BE2C (cell line): ENCODE measurements at regions not wholly inside any gene's neighbourhood (a gene's known extent, or its start where the extent isn't known, plus 50 kb on each side); places are given as distances from the start of the nearest gene placed in this dataset.

ENCODE experiments used
- DNase-seq: peaks from one replicate; pipeline ENCODE4 v3.0.0-alpha.2; 2020
- H3K27me3 ChIP-seq: fragments of 250-450 bp; sonication (Bioruptor Pico); 2 replicates; pipeline ENCODE4 v1.5.1; 2020; ENCODE audit warnings: mild to moderate bottlenecking
- H3K36me3 ChIP-seq: fragments of 250-450 bp; sonication (Bioruptor Pico); 2 replicates; pipeline ENCODE4 v1.5.1; 2020; ENCODE audit warnings: mild to moderate bottlenecking
- H3K4me1 ChIP-seq: fragments of 250-450 bp; sonication (Bioruptor Pico); 2 replicates; pipeline ENCODE4 v1.5.1; 2020
- H3K4me3 ChIP-seq: 2 replicates; pipeline ENCODE4 v1.5.1; 2011; ENCODE audit warnings: low read depth, low read length
- H3K9me3 ChIP-seq: fragments of 250-450 bp; sonication (Bioruptor Pico); 2 replicates; pipeline ENCODE4 v1.5.1; 2020
- TF ChIP-seq, protein P1 (sequence below): IDR thresholded peaks from 2 replicates; pipeline ENCODE4 v1.5.1; 2012; ENCODE audit warnings: mild to moderate bottlenecking, low read depth, low read length

DNA sequence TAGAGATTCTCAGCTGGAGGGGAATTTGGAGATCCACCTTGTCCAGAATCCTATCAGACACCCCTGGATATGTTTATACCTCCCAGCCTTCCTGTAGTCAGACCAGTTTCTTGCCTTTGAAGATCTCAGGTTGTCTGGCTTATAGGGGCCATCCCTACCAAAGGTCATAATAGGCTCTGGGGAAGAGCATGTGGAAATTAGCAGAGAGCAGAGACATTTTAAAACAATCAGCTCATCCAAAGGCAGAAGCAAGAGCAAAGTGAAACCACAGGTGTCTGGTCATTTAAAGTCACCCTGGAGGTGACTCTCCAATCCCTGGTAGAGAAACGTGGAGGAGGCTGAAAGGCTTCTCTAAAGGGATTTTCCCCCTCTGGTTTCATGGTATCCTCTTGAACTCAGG is 299.3 kb upstream of the EEF2KMT start:
- no peaks in the 10 kb centered on the region for H3K9me3 ChIP-seq
- H3K4me1 ChIP-seq, result no peaks in the 10 kb centered on the region
- DNase-seq, result no peak
- TF ChIP-seq, protein P1, sequence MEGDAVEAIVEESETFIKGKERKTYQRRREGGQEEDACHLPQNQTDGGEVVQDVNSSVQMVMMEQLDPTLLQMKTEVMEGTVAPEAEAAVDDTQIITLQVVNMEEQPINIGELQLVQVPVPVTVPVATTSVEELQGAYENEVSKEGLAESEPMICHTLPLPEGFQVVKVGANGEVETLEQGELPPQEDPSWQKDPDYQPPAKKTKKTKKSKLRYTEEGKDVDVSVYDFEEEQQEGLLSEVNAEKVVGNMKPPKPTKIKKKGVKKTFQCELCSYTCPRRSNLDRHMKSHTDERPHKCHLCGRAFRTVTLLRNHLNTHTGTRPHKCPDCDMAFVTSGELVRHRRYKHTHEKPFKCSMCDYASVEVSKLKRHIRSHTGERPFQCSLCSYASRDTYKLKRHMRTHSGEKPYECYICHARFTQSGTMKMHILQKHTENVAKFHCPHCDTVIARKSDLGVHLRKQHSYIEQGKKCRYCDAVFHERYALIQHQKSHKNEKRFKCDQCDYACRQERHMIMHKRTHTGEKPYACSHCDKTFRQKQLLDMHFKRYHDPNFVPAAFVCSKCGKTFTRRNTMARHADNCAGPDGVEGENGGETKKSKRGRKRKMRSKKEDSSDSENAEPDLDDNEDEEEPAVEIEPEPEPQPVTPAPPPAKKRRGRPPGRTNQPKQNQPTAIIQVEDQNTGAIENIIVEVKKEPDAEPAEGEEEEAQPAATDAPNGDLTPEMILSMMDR, result no peak
- no peaks in the 10 kb centered on the region for H3K36me3 ChIP-seq
- no peak overlapping the region for H3K4me3 ChIP-seq
- no peaks in the 10 kb centered on the region for H3K27me3 ChIP-seq

DNA sequence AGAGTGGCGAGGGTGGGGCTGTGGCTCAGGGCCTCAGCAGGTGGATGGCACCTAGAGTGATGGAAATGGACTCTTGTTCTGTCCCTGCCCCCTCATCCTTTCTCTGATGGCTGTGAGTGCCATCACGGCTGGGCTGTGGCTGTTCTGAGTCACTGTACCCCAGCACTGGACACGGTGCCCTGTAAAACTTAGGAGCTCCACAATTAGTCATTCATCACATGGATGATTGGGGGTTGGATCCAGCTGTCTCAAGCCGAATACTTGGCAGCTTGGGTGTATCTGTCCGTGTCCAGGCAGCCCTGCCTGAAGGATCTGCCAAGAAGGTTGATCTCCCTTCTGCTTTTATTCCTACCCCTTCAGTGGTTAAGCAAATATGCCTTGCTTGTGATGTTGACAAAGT is 295.5 kb upstream of the EEF2KMT start:
- TF ChIP-seq, protein P1, result no peak
- Histone ChIP-seq H3K4me1 (no peaks in the 10 kb centered on the region), H3K9me3 (no peaks in the 10 kb centered on the region), H3K27me3 (no peaks in the 10 kb centered on the region), H3K36me3 (no peaks in the 10 kb centered on the region), H3K4me3 (no peak overlapping the region)
- DNase-seq, result no peak

DNA sequence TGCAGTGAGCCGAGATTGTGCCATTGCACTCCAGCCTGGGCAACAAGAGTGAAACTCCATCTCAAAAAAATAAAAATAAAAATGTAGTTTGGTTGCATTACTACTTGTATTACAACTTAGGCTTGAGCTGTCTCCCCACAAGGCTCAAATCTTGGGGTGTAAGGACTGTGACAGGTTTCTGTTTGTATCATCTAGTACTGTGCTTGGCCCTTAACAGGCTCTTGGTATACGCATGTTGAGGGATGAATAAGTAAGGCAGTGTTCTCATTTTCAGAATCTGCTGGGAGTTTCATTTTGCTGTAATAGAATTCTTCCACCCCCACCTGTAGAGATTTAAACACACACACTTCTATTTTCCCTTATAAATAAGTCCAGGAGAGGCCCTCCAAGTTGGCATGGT is 289.4 kb upstream of the EEF2KMT start:
- H3K4me1 ChIP-seq, result no peaks in the 10 kb centered on the region
- H3K36me3 ChIP-seq, result no peaks in the 10 kb centered on the region
- no peaks in the 10 kb centered on the region for H3K9me3 ChIP-seq
- TF ChIP-seq, protein P1, result no peak
- no peaks in the 10 kb centered on the region for H3K27me3 ChIP-seq
- H3K4me3 ChIP-seq, result no peak overlapping the region
- no peak for DNase-seq

DNA sequence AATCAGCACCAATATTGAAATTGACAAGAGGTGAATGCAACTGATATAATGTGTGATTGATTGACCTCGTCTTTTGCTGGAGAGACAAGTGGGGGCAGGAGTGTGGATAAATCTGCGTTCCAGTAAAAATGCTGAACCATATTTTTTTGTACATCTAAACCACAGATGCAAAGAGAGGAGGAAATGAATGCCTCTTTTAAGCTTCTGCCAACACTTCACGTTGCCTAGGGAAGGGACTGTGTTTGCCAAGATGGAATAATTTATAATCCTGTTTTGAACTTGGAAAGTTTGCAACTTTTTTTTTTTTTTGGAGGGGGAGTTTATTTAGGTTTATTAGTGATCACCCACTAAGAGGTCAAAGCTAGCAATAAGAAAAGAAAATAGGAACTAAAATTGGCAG is 288.2 kb upstream of the EEF2KMT start:
- no peaks in the 10 kb centered on the region for H3K27me3 ChIP-seq
- peaks cover 7% of the 10 kb centered on the region for H3K4me1 ChIP-seq
- no peak overlapping the region for H3K4me3 ChIP-seq
- no peaks in the 10 kb centered on the region for H3K9me3 ChIP-seq
- no peak for DNase-seq
- TF ChIP-seq, protein P1, result no peak
- no peaks in the 10 kb centered on the region for H3K36me3 ChIP-seq

DNA sequence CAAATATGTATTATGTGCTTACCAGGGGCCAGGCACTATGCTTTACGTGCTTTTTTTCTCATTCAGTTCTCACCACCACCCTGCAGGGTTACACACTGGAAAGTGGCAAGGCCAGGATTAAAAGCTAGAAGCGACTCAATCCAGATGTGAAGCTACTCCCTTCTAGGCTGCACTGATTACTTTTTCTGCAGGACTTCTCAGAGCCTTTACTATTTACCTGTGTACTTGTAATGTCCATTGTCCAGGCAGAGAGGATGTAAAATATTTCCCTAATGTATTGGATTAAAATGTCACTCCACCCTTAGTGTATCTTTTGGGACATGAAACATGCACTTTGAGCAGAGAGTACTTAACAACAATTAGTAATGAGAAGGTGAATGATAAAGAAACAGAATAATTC is 287.5 kb upstream of the EEF2KMT start:
- TF ChIP-seq, protein P1, result no peak
- H3K4me1 ChIP-seq, result peaks cover 7% of the 10 kb centered on the region
- no peak overlapping the region for H3K4me3 ChIP-seq
- no peaks in the 10 kb centered on the region for H3K27me3 ChIP-seq
- no peaks in the 10 kb centered on the region for H3K36me3 ChIP-seq
- no peaks in the 10 kb centered on the region for H3K9me3 ChIP-seq
- no peak for DNase-seq

DNA sequence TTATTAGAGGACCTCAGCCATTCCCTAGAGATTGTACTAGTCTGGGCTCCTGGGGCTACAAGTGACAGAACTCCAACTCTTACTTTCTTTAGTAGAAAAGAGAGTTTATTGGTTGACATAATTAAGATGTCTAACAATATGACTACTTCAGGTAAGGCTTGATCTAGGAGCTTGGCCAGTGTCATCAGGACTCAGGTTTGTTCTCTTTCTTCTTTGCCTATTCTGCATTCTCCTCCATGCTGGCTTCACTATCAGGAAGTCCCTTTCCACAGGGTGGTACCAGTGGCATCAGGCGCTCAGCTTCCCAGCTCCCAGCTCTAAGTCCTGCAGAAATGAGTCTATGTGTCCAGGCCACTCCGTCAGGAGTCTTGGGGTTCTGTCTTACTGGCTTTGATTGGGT is 286.1 kb upstream of the EEF2KMT start:
- no peak overlapping the region for H3K4me3 ChIP-seq
- no peaks in the 10 kb centered on the region for H3K9me3 ChIP-seq
- TF ChIP-seq, protein P1, result no peak
- H3K4me1 ChIP-seq, result peaks cover 7% of the 10 kb centered on the region
- no peaks in the 10 kb centered on the region for H3K36me3 ChIP-seq
- no peaks in the 10 kb centered on the region for H3K27me3 ChIP-seq
- no peak for DNase-seq
